ENCODE measurements at regions not wholly inside any gene's neighbourhood (a gene's known extent, or its start where the extent isn't known, plus 50 kb on each side); places are given as distances from the start of the nearest gene placed in this dataset.

- Histone ChIP-seq H3K9ac (ENCODE audit: low read length) (no peak overlapping the region), H3K9me2 (ENCODE audit: insufficient read depth, low read length) (no peaks in the 10 kb centered on the region), H3F3A (ENCODE audit: insufficient read depth, low read length, poor library complexity, severe bottlenecking) (no peaks in the 10 kb centered on the region), H4K20me1 (ENCODE audit: insufficient read depth) (no peaks in the 10 kb centered on the region), H3K27me3 (ENCODE audit: insufficient read depth, low read depth, low read length) (no peaks in the 10 kb centered on the region), H3K9me3 (ENCODE audit: low read length) (no peaks in the 10 kb centered on the region), H3K27ac (ENCODE audit: low read length) (no peak overlapping the region), H3K79me2 (replicated peaks; ENCODE audit: insufficient read depth, low read length) (no peaks in the 10 kb centered on the region), H3K4me3 (ENCODE audit: low read length) (no peak overlapping the region), H3K36me3 (ENCODE audit: insufficient read depth, low read length) (no peaks in the 10 kb centered on the region), H2AFZ (ENCODE audit: low read depth, low read length) (no peak overlapping the region), H3K4me2 (ENCODE audit: low read length) (no peak overlapping the region)
- TF ChIP-seq POLR2AphosphoS5 (IDR thresholded peaks at IDR 0.05) (no peak), MXI1 (conservative IDR thresholded peaks at IDR 0.05; ENCODE audit: poor library complexity, severe bottlenecking) (no peak), CTCF (IDR thresholded peaks at IDR 0.05; ENCODE audit: poor library complexity, severe bottlenecking) (no peak), EP300 (conservative IDR thresholded peaks at IDR 0.05; ENCODE audit: poor library complexity, severe bottlenecking) (no peak), REST (IDR thresholded peaks at IDR 0.05; ENCODE audit: borderline replicate concordance) (no peak), RAD21 (conservative IDR thresholded peaks at IDR 0.05) (no peak), SMC3 (conservative IDR thresholded peaks at IDR 0.05; ENCODE audit: poor library complexity) (no peak), TAF1 (IDR thresholded peaks at IDR 0.05; ENCODE audit: low read depth) (no peak), EZH2 (IDR thresholded peaks at IDR 0.05; ENCODE audit: borderline replicate concordance, insufficient read depth, low read length, poor library complexity, severe bottlenecking) (no peak)
These were observed 101.3 kb upstream of the ARHGAP28 start for GRCh38 chr18:6628187-6628586.

- H3K9me2 ChIP-seq (ENCODE audit: insufficient read depth, low read length): no peaks in the 10 kb centered on the region
- H3K36me3 ChIP-seq (ENCODE audit: insufficient read depth, low read length): no peaks in the 10 kb centered on the region
- H2AFZ ChIP-seq (ENCODE audit: low read depth, low read length): no peak overlapping the region
- H3K27me3 ChIP-seq (ENCODE audit: insufficient read depth, low read depth, low read length): no peaks in the 10 kb centered on the region
- H3K27ac ChIP-seq (ENCODE audit: low read length): no peak overlapping the region
- H3F3A ChIP-seq (ENCODE audit: insufficient read depth, low read length, poor library complexity, severe bottlenecking): no peaks in the 10 kb centered on the region
- no peak for TF ChIP-seq REST (IDR thresholded peaks at IDR 0.05; ENCODE audit: borderline replicate concordance)
- no peak for TF ChIP-seq MXI1 (conservative IDR thresholded peaks at IDR 0.05; ENCODE audit: poor library complexity, severe bottlenecking)
- no peak for TF ChIP-seq EP300 (conservative IDR thresholded peaks at IDR 0.05; ENCODE audit: poor library complexity, severe bottlenecking)
- TF ChIP-seq CTCF (IDR thresholded peaks at IDR 0.05; ENCODE audit: poor library complexity, severe bottlenecking): no peak
- no peak for TF ChIP-seq EZH2 (IDR thresholded peaks at IDR 0.05; ENCODE audit: borderline replicate concordance, insufficient read depth, low read length, poor library complexity, severe bottlenecking)
- no peak for TF ChIP-seq TAF1 (IDR thresholded peaks at IDR 0.05; ENCODE audit: low read depth)
- TF ChIP-seq POLR2AphosphoS5 (IDR thresholded peaks at IDR 0.05): no peak
- TF ChIP-seq SMC3 (conservative IDR thresholded peaks at IDR 0.05; ENCODE audit: poor library complexity): no peak
- TF ChIP-seq RAD21 (conservative IDR thresholded peaks at IDR 0.05): no peak
- no peaks in the 10 kb centered on the region for H4K20me1 ChIP-seq (ENCODE audit: insufficient read depth)
- H3K4me3 ChIP-seq (ENCODE audit: low read length): no peak overlapping the region
- H3K4me2 ChIP-seq (ENCODE audit: low read length): no peak overlapping the region
- no peaks in the 10 kb centered on the region for H3K9me3 ChIP-seq (ENCODE audit: low read length)
- no peak overlapping the region for H3K9ac ChIP-seq (ENCODE audit: low read length)
- H3K79me2 ChIP-seq (replicated peaks; ENCODE audit: insufficient read depth, low read length): no peaks in the 10 kb centered on the region
These were observed 99.8 kb upstream of the ARHGAP28 start for GRCh38 chr18:6629635-6630140.

Data from neural cell (in vitro differentiated cells).